Renal pelvis (tissue), 1 donor: ENCODE measurements at regions not wholly inside any gene's neighbourhood (a gene's known extent, or its start where the extent isn't known, plus 50 kb on each side); places are given as distances from the start of the nearest gene placed in this dataset.
"Not testable (repeated sequence)": the region's sequence is repeated elsewhere in the genome, so short reads cannot be mapped to it uniquely, and the experiment has no call there.

ENCODE experiments used
- DNase-seq: peaks from one replicate; pipeline ENCODE4 v3.0.0-alpha.2; 2013

GRCh38 chr2:180540761-180541160, 439.6 kb upstream of the UBE2E3 start:
- no peak for DNase-seq

GRCh38 chr2:180539541-180539940, 440.9 kb upstream of the UBE2E3 start:
- no peak for DNase-seq

GRCh38 chr2:180535289-180535688, 445.1 kb upstream of the UBE2E3 start:
- no peak for DNase-seq

- not testable (repeated sequence) for DNase-seq
These were observed 448.6 kb upstream of the UBE2E3 start for GRCh38 chr2:180531787-180532186.

GRCh38 chr2:180524499-180524898, 455.9 kb upstream of the UBE2E3 start:
- DNase-seq: no peak

- no peak for DNase-seq
These were observed 456.6 kb upstream of the UBE2E3 start for GRCh38 chr2:180523621-180524340.

GRCh38 chr2:180520921-180521581, 459.4 kb upstream of the UBE2E3 start:
- DNase-seq: no peak

GRCh38 chr2:180520206-180520605, 460.2 kb upstream of the UBE2E3 start:
- DNase-seq: no peak

- DNase-seq: no peak
These were observed 461.1 kb upstream of the UBE2E3 start for GRCh38 chr2:180519276-180519675.

- no peak for DNase-seq
These were observed 464.2 kb upstream of the UBE2E3 start for GRCh38 chr2:180516232-180516631.

GRCh38 chr2:180513389-180513788, 467.0 kb upstream of the UBE2E3 start:
- no peak for DNase-seq

- DNase-seq: no peak
These were observed 471.9 kb upstream of the UBE2E3 start for GRCh38 chr2:180508458-180508857.

GRCh38 chr2:180507028-180507427, 473.4 kb upstream of the UBE2E3 start:
- no peak for DNase-seq

GRCh38 chr2:180505203-180505602, 475.2 kb upstream of the UBE2E3 start:
- DNase-seq: no peak

GRCh38 chr2:180497621-180498152, 482.7 kb upstream of the UBE2E3 start:
- DNase-seq: no peak

- no peak for DNase-seq
These were observed 484.8 kb upstream of the UBE2E3 start for GRCh38 chr2:180495606-180496005.

GRCh38 chr2:180494286-180494685, 486.1 kb upstream of the UBE2E3 start:
- DNase-seq: no peak

GRCh38 chr2:180482696-180483095, 475.6 kb upstream of the CWC22 start:
- DNase-seq: no peak

GRCh38 chr2:180481998-180482397, 474.9 kb upstream of the CWC22 start:
- no peak for DNase-seq

- no peak for DNase-seq
These were observed 471.8 kb upstream of the CWC22 start for GRCh38 chr2:180478883-180479282.

- peak; percentile 16 for DNase-seq
These were observed 467.6 kb upstream of the CWC22 start for GRCh38 chr2:180474716-180475115.

- DNase-seq: no peak
These were observed 466.4 kb upstream of the CWC22 start for GRCh38 chr2:180473456-180473855.

GRCh38 chr2:180472133-180472532, 465.0 kb upstream of the CWC22 start:
- DNase-seq: no peak

GRCh38 chr2:180463608-180464007, 456.5 kb upstream of the CWC22 start:
- no peak for DNase-seq
